ENCODE measurements at regions not wholly inside any gene's neighbourhood (a gene's known extent, or its start where the extent isn't known, plus 50 kb on each side); places are given as distances from the start of the nearest gene placed in this dataset.

DNA sequence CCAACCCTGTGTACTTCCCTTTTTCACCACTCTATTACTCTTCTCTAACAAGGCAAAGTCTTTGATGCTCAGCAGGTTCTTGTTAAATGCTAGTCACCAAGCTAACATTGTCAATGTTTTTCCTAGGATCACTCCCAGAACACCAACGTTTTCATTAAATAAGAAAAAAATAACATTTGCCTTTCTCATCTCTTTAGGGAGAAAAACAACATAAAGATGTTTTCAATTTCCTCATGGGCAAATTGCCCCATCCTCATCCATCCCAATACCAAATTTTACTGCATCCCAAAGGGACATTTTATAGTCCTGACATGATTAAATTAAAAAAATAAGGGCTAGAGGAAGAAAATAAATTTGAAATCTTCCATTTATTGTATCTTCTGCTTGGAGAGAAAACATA, 106.5 kb downstream of the SUCNR1 start:
- no peak; the same call in 2 of the 3 replicates for ATAC-seq
- TF ChIP-seq ZFP30 (CRISPR knock-in tag; IDR thresholded peaks at IDR 0.05) (no peak), ZNF70 (CRISPR knock-in tag; IDR thresholded peaks at IDR 0.05) (no peak), ESRRG (CRISPR knock-in tag; IDR thresholded peaks at IDR 0.05) (no peak), CREB5 (CRISPR knock-in tag; IDR thresholded peaks at IDR 0.05; ENCODE audit: low read depth) (no peak), CSDC2 (CRISPR knock-in tag; IDR thresholded peaks at IDR 0.05) (no peak), ZNF565 (CRISPR knock-in tag; conservative IDR thresholded peaks at IDR 0.05; ENCODE audit: low read depth) (no peak), ARNTL (CRISPR knock-in tag; IDR thresholded peaks at IDR 0.05; ENCODE audit: borderline replicate concordance, low read depth) (no peak), SNAI2 (CRISPR knock-in tag; IDR thresholded peaks at IDR 0.05) (no peak), PATZ1 (CRISPR knock-in tag; IDR thresholded peaks at IDR 0.05; ENCODE audit: borderline replicate concordance) (no peak), ZNF8 (CRISPR knock-in tag; IDR thresholded peaks at IDR 0.05) (no peak), TOX (CRISPR knock-in tag; IDR thresholded peaks at IDR 0.05; ENCODE audit: borderline replicate concordance) (no peak), ZC3H10 (CRISPR knock-in tag; IDR thresholded peaks at IDR 0.05) (no peak), CSRNP3 (CRISPR knock-in tag; IDR thresholded peaks at IDR 0.05) (no peak), OSR1 (CRISPR knock-in tag; IDR thresholded peaks at IDR 0.05) (no peak), ISL1 (CRISPR knock-in tag; IDR thresholded peaks at IDR 0.05) (no peak)
- TF ChIP-seq, protein P1, sequence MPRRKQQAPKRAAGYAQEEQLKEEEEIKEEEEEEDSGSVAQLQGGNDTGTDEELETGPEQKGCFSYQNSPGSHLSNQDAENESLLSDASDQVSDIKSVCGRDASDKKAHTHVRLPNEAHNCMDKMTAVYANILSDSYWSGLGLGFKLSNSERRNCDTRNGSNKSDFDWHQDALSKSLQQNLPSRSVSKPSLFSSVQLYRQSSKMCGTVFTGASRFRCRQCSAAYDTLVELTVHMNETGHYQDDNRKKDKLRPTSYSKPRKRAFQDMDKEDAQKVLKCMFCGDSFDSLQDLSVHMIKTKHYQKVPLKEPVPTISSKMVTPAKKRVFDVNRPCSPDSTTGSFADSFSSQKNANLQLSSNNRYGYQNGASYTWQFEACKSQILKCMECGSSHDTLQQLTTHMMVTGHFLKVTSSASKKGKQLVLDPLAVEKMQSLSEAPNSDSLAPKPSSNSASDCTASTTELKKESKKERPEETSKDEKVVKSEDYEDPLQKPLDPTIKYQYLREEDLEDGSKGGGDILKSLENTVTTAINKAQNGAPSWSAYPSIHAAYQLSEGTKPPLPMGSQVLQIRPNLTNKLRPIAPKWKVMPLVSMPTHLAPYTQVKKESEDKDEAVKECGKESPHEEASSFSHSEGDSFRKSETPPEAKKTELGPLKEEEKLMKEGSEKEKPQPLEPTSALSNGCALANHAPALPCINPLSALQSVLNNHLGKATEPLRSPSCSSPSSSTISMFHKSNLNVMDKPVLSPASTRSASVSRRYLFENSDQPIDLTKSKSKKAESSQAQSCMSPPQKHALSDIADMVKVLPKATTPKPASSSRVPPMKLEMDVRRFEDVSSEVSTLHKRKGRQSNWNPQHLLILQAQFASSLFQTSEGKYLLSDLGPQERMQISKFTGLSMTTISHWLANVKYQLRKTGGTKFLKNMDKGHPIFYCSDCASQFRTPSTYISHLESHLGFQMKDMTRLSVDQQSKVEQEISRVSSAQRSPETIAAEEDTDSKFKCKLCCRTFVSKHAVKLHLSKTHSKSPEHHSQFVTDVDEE (CRISPR knock-in tag; IDR thresholded peaks at IDR 0.05), result no peak

DNA sequence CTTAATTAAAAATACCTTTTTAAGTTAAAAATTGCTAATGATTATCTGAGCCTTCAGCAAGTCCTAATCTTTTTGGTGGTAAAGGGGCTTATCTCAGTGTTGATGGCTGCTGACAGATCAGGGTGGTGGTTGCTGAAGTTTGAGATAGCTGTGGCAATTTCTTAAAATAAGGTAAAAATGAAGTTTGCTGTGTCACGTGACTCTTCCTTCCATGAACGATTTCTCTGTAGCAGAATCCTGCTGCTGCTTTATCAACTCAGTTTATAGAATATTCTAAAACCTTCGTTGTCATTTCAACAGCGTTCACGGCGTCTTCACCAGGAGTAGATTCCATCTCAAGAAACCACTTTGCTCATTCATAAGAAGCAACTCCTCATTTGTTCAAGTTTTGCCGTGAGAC, 110.1 kb downstream of the SUCNR1 start:
- ATAC-seq, result no peak
- TF ChIP-seq TOX (CRISPR knock-in tag; IDR thresholded peaks at IDR 0.05; ENCODE audit: borderline replicate concordance) (no peak), RARB (CRISPR knock-in tag; IDR thresholded peaks at IDR 0.05) (no peak), ZC3H10 (CRISPR knock-in tag; IDR thresholded peaks at IDR 0.05) (no peak), ZNF8 (CRISPR knock-in tag; IDR thresholded peaks at IDR 0.05) (no peak), SNAI2 (CRISPR knock-in tag; IDR thresholded peaks at IDR 0.05) (no peak), ESRRG (CRISPR knock-in tag; IDR thresholded peaks at IDR 0.05) (no peak), PPARA (CRISPR knock-in tag; IDR thresholded peaks at IDR 0.05; ENCODE audit: borderline replicate concordance) (no peak), TCF4 (CRISPR knock-in tag; IDR thresholded peaks at IDR 0.05; ENCODE audit: borderline replicate concordance) (no peak), ZFP30 (CRISPR knock-in tag; IDR thresholded peaks at IDR 0.05) (no peak), ZNF70 (CRISPR knock-in tag; IDR thresholded peaks at IDR 0.05) (no peak), CSDC2 (CRISPR knock-in tag; IDR thresholded peaks at IDR 0.05) (no peak), BACH2 (CRISPR knock-in tag; IDR thresholded peaks at IDR 0.05; ENCODE audit: borderline replicate concordance) (no peak), ISL1 (CRISPR knock-in tag; IDR thresholded peaks at IDR 0.05) (no peak), PATZ1 (CRISPR knock-in tag; IDR thresholded peaks at IDR 0.05; ENCODE audit: borderline replicate concordance) (no peak), CSRNP3 (CRISPR knock-in tag; IDR thresholded peaks at IDR 0.05) (no peak), ZFP3 (CRISPR knock-in tag; IDR thresholded peaks at IDR 0.05) (no peak)
- TF ChIP-seq, protein P1 (CRISPR knock-in tag; IDR thresholded peaks at IDR 0.05), result no peak
